NCI-H2107 treated with DMSO at 0.1 percent for 48 hours (cell line): ENCODE measurements at regions not wholly inside any gene's neighbourhood (a gene's known extent, or its start where the extent isn't known, plus 50 kb on each side); places are given as distances from the start of the nearest gene placed in this dataset.

Source experiments
- DNase-seq: peaks from one replicate; lab custom pipeline; 2025; ENCODE audit not compliant: unreplicated experiment; lab: John Stamatoyannopoulos, UW

GRCh38 chr13:87872813-87873212, 201.6 kb downstream of the SLITRK5 start:
- DNase-seq = no peak

- DNase-seq = no peak
Observed at GRCh38 chr13:87877477-87877876, 206.3 kb downstream of the SLITRK5 start.

- no peak for DNase-seq
Observed at GRCh38 chr13:87878706-87879105, 207.5 kb downstream of the SLITRK5 start.

GRCh38 chr13:87884884-87885283, 213.7 kb downstream of the SLITRK5 start:
- no peak for DNase-seq

- DNase-seq = no peak
Observed at GRCh38 chr13:87887459-87888123, 216.4 kb downstream of the SLITRK5 start.

GRCh38 chr13:87889254-87889653, 218.1 kb downstream of the SLITRK5 start:
- DNase-seq = no peak

GRCh38 chr13:87893186-87893585, 222.0 kb downstream of the SLITRK5 start:
- DNase-seq = no peak

GRCh38 chr13:87894059-87894458, 222.9 kb downstream of the SLITRK5 start:
- DNase-seq = no peak

GRCh38 chr13:87903553-87903952, 232.4 kb downstream of the SLITRK5 start:
- no peak for DNase-seq

GRCh38 chr13:87906411-87906810, 235.2 kb downstream of the SLITRK5 start:
- DNase-seq = no peak

- no peak for DNase-seq
Observed at GRCh38 chr13:87907202-87907601, 236.0 kb downstream of the SLITRK5 start.

- no peak for DNase-seq
Observed at GRCh38 chr13:87919956-87920355, 248.8 kb downstream of the SLITRK5 start.

GRCh38 chr13:87923753-87924152, 252.6 kb downstream of the SLITRK5 start:
- no peak for DNase-seq

GRCh38 chr13:87925006-87925405, 253.8 kb downstream of the SLITRK5 start:
- DNase-seq = no peak

- DNase-seq = no peak
Observed at GRCh38 chr13:87940776-87941175, 269.6 kb downstream of the SLITRK5 start.

GRCh38 chr13:87941226-87941625, 270.1 kb downstream of the SLITRK5 start:
- no peak for DNase-seq

GRCh38 chr13:87942205-87942604, 271.0 kb downstream of the SLITRK5 start:
- DNase-seq = no peak

- no peak for DNase-seq
Observed at GRCh38 chr13:87944038-87944437, 272.9 kb downstream of the SLITRK5 start.

- no peak for DNase-seq
Observed at GRCh38 chr13:87952377-87952776, 281.2 kb downstream of the SLITRK5 start.

GRCh38 chr13:87953381-87953780, 282.2 kb downstream of the SLITRK5 start:
- no peak for DNase-seq

GRCh38 chr13:87954091-87954490, 282.9 kb downstream of the SLITRK5 start:
- no peak for DNase-seq

- DNase-seq = no peak
Observed at GRCh38 chr13:87961546-87961945, 290.4 kb downstream of the SLITRK5 start.

GRCh38 chr13:87972568-87972967, 301.4 kb downstream of the SLITRK5 start:
- DNase-seq = no peak
